Spleen (tissue), 7 donors: ENCODE measurements at regions not wholly inside any gene's neighbourhood (a gene's known extent, or its start where the extent isn't known, plus 50 kb on each side); places are given as distances from the start of the nearest gene placed in this dataset.

Experiments used
- POLR2AphosphoS5 ChIP-seq, 3 donors: sonication (generic); formaldehyde crosslinking; IDR thresholded peaks; one replicate each; pipeline ENCODE4 v1.5.1; 2017; ENCODE audit warnings: antibody characterized with exemption in 3 of 3
- TF ChIP-seq, protein P1 (sequence below), 11 experiments: fragments of 200-600 bp in 7 of 11; fragments of 450-650 bp in 4 of 11; sonication (generic) in 4 of 11; IDR thresholded peaks in 8 of 11; conservative IDR thresholded peaks in 3 of 11; 1 replicate in 7 of 11; 2 replicates in 4 of 11; pipeline versions ENCODE4 v1.4.0 to v1.8.0; 2016 to 2021; ENCODE audit warnings: antibody characterized with exemption in 11 of 11, inconsistent platforms in 4 of 11, mild to moderate bottlenecking in 1 of 11
- donor health status: DM: no; HTN: no; CAD: no; lungs with moderate emphysema.
- donor health status: DM: no; HTN: no; CAD: no.
- donor health status: DM: no; HTN: no; CAD: no.

DNA sequence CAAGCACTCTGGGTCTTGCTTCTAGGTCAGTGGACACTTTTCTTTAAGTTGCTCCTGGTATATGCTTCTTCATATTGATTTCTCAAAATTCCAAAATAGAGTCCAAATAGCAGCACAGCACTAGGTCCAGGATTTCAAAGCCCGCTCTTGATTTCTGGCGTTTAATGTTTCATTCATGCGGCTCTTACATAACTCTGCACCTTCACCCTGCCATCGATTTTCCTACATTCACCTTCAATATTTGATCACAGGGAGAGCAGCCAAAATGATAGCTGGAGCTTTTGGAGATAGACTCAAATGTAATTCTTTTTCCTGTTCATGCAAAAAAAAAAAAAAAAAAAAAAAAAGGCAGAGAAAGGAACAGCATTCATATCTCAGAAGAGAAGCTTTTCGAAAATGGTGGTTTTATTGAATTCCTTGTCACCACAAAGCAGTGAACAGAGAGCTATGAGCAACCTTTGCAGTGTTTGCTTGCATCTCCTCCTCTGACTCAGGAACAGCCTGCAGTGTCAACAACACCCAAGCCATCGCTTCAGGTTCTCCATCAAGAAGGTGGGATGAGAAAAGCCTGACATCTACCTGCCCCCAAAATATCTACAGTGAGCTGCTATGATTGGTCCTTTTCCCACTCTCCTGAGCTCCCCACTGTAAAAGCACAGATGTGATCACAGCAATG is 97.8 kb downstream of the MED10 start:
- TF ChIP-seq, protein P1, sequence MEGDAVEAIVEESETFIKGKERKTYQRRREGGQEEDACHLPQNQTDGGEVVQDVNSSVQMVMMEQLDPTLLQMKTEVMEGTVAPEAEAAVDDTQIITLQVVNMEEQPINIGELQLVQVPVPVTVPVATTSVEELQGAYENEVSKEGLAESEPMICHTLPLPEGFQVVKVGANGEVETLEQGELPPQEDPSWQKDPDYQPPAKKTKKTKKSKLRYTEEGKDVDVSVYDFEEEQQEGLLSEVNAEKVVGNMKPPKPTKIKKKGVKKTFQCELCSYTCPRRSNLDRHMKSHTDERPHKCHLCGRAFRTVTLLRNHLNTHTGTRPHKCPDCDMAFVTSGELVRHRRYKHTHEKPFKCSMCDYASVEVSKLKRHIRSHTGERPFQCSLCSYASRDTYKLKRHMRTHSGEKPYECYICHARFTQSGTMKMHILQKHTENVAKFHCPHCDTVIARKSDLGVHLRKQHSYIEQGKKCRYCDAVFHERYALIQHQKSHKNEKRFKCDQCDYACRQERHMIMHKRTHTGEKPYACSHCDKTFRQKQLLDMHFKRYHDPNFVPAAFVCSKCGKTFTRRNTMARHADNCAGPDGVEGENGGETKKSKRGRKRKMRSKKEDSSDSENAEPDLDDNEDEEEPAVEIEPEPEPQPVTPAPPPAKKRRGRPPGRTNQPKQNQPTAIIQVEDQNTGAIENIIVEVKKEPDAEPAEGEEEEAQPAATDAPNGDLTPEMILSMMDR (IDR thresholded peaks at IDR 0.05 in 8 of 11, conservative IDR thresholded peaks at IDR 0.05 in 3 of 11): no peak
- no peak for TF ChIP-seq POLR2AphosphoS5 (IDR thresholded peaks at IDR 0.05)
